NCI-H460 (cell line): ENCODE measurements at regions not wholly inside any gene's neighbourhood (a gene's known extent, or its start where the extent isn't known, plus 50 kb on each side); places are given as distances from the start of the nearest gene placed in this dataset.
"Not testable (repeated sequence)": the region's sequence is repeated elsewhere in the genome, so short reads cannot be mapped to it uniquely, and the experiment has no call there.

ENCODE experiments used
- DNase-seq: peaks from one replicate; pipeline ENCODE4 v3.0.0-alpha.2; 2016; ENCODE audit warnings: low read depth; ENCODE audit errors: extremely low read depth

DNA sequence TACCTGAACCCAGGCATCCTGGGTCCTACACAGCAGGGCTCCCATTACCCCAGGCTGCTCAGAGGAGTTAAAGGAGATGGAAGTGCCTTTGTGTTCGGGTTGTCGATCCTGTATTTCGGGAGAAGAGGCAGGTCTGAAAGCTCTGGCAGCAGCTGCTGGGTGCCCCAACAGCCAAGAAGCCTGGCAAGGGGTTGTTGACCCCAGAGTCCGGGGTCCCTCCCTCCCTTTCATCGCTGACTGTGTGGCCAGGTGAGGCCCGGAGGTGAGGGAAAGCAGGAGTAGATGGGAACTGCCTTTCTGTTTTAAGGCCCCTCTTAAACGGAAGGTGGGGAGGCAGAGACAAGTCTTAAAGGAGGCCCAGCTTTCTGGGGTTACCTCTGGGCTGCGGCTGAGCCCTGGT lies 106.0 kb upstream of the SYT13 start:
- DNase-seq: no peak

DNA sequence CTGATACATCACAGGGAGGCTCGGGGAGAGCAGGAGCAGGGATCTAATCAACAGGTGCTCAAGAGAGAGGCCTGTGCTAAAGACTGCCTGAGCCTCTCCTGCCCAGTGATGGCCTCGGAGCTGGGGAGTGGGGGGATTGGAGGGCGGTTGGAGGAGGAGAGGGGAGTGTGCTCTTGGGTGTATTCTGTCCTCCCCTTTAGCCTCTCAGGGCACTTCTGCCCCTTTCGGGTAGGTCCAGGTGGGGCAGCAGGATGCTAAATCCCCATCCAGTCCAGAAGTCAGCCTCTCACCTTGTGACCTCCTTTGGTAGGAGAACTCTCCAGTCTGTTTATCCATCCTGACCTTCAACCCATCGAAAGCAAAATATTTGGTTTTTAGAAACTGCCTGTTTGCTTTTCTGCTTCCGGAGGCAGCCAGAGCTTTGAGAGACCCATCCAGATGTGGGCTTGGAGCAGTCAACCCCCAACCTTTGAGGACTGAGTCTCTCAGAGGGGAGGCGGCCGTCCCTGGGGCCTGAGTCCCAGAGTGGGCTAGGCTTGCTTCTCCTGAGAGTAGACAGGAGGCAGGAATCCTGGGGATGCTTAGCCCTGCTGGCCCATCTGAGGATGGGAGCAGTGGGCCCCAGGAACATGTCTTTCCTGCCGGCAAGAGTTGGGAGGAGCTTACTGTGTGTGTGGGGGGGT lies 105.2 kb upstream of the SYT13 start:
- no peak for DNase-seq

DNA sequence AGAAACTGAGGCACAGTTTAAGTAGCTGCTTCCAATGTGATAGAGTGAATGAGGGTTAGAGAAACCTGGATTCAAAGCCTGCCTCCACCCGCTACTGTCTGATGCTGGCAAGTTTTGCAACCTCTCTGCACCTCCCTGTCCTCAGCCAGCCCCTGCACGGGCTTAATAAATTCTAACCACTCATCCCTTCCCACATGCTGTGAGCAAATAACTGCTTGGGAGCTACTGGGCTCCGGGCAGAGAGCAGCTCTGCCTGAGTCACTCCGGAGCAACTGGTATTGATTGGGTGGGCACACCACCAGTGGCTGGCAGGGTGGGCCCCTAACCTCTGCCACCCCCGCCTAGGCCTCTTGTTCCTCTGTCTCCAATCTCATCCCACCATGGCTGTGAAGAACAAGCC lies 104.3 kb upstream of the SYT13 start:
- no peak for DNase-seq

DNA sequence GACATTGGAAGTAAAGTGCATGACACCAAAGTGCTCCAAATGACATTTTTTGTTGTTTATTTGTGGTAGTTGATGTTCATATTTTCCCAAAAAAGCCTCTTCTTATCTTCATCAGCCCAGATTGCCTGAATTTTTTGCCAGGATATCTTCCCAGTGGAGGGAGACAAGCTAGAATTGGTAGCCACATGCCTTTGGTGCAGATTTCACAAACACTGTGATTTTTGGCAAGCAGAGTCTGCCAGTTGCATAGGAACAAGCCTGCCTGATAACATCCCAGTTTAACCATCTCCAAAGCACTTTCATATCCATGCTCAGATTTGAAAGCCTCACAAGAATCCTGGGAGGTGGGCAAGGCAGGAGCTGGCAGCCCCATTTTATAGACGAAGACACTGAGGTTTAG lies 102.3 kb upstream of the SYT13 start:
- DNase-seq: no peak

DNA sequence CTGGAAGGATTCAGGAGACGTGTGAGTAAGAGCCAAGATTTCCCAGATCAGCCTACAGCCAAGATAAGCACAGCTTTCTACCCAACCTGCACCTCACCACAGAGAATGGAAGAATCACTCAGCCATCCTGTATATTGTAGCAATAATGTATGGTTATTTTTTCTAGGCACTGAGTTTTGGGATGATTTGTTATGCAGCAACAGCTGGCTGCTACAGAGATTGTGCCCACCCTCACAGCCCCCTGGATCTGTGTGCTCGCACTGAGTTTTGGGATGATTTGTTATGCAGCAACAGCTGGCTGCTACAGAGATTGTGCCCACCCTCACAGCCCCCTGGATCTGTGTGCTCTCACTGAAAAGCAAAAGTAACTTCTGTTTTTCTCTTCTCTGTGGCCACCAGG lies 101.7 kb upstream of the SYT13 start:
- DNase-seq: not testable (repeated sequence)

DNA sequence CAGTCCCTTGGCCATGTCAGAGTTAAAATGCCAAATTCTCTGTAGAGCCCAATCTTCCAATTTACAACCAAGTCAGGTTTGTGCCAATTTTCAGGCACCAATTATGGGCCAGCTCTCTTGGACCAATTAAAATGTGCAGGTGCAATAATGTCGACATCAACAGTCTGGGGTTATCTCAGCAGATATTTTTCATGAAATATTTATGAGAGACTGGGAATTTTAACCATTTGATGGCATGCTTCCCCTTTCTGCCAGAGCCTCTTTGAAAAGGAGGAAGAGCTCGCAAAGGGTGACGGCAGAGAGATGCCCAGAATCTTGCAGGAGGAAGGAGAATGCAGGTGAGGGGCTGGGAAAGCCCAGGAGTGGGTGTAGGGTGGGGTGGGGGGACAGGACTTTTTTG lies 100.8 kb upstream of the SYT13 start:
- no peak for DNase-seq

DNA sequence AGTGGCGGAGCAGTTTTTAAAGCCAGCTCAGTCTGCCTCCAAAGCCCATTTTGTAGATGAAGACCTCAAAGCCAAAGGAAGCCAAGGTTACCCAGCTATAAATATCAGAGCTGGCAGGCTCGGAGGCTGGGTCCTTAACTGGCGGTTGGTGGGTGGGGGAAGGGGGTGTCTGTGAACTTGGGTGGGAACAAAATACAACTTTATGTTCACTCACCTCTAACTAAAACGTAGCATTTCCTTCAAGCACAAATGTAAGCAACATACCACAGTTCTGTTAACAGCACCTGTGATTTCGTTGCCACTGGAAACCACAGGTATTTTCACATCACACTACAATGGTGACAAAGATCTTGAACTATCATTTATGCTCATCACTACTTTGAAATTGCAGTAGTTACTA lies 99.7 kb upstream of the SYT13 start:
- DNase-seq: no peak

DNA sequence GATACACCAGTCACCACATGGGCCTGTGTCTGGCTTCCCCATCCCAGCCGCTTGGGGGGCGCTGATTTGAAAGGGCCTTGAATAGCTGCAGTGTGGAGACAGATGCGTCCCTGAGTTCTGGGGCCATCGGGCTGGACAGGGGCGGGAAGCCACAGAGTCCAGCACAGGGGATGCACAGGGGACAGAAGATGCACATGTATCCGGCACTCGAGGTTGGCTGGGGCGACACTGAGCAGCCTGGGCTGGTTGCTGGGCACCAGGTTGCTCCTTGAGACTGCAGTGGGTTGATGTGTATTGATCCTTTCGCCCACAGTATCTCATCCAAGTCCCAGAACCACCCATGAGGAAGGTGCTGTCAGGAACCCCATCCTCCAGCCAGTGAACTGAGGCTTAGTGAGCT lies 99.3 kb upstream of the SYT13 start:
- DNase-seq: no peak

DNA sequence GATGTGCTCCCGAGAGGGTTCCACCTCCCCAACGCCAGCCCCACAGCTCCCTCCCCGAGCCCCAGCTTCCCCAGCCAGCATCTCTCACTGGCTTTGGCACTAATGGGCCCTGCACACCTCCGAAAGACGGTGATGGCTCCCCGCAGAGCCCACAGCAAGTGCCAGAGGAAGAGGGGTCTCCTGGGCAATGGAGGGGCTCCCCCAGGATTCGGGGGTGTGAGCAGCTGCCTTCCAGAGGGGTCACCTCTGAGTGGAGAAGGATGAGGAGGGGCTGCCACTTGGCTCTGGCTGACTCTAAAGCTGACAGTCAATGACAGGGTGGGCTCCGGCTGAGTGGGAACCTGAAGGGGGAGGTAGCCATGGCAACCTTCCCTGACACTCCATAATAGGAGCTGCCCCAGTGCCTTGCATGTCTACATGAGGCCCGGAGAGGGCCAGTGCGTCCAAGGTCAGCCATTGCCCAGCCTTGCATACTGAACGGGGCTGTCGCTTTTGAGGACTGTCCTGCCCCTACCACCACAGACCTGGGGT lies 98.6 kb upstream of the SYT13 start:
- no peak for DNase-seq

DNA sequence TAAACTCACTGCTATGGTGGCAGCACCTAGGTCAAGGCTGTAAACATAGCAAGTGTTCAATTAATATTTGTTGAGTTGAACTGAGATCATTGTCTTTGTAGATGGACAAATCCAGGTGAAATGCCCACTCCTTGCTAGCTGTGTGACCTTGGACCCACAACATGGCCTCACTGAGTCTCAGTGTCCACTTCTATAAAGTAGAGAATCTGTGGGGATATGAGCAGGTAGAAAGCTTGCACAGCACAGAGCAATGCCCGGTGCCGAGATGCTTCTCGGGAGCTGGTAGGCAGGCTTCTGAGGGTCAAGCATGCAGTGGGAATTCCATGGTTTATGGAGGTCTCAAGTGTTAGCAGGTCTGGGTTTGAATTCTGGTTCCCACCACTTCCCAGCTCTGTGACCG lies 97.9 kb upstream of the SYT13 start:
- no peak for DNase-seq

DNA sequence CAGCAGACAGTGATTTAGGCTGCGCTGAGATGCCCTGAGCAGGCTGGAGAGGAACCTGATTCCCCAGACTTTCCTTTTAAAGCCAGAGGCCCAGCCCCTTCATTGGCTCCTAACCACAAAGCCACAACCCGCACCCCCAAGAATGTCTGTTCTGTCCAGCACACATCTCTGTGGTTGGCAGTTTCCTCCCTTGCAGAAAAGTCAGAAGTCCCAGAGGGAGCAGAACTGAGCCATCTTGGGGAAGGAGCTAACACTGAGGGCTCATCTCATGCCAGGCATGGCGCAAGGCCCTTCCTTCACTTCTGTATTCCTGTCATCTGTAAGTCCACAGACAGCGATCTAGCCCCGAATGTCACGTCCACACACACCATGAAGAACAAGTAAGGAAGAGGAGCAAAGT lies 97.1 kb upstream of the SYT13 start:
- no peak for DNase-seq

DNA sequence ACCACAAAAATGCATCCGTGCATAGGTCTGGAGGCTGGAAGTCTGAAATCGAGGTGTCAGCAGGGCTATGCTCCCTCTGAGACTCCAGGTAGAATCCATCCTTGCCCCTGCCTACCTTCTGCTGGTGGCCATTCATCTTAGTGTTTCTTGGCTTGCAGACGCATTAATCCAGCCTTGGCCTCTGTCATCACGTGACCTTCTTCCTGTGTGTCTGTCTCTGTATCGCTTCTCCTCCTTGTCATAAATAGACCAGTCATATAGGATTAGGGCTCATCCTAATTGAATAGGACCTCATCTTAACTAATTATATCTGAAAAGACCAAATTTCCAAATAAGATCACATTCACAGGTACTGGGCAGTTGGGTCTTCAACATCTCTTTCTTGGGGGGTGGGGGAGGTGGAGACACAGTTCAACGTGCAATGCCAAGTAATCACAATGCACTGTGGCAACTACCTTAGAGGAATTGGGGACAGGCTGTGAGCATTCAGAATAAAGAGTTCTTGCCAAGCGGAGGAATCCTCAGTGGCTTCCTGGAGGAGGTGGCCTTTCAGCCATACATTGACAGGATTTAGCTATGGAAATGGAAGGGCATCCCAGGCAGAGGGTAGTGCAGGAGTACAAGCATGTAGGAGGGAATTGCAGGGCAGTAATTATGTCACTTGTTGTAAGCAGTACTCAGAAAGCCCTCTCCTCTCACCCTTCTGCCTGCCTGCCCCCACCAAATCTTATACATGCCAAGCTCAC lies 96.2 kb upstream of the SYT13 start:
- DNase-seq: no peak

DNA sequence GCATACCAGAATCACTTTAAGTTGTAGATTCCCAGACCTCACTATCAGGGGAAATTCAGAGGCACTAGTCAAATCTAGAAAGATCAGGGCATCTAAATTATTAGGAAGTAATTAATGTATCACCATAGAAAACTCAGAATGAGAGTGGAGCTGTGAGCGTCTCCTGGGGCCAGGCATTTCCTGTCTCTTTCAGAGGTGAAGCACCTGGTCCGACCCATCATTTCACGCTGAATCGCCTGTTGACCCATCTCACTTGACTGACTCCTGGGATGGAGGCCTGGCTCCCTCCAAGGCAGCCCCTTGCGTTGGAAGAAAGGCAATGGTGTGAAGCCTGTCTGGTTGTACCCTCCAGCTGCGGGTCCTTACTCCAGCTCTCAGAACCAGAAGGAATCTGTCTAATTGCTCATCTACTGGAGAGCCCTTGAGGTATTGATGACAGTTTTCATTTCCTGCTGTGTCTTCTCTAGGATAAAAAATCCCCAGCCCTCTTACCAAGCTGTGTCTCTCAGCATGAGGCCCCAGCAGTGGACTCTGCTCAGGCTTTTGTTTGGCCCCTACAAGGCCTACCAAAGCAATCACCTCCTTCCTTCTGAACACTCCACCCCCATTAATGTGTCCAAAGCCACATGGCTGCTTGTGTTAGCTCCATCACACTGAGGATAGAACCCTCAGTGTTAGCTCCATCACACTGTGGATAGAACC lies 93.2 kb upstream of the SYT13 start:
- no peak for DNase-seq

DNA sequence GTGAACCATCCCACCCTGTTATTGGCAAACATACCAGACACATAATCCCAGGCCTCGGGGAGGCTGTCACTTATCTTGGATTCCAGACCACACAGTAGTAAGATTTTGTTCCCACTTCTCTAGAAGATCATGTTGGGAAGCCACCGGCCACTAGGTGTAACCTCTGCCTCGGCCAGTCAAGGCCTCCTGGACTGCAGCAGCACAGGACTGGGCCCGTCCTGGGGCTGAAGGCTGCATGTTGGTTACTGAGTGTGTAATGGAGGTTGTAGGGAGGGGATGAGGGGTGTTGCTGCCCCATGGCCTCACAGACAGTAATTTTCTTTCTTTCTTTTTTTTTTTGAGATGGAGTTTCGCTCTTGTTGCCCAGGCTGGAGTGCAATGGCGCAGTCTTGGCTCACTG lies 92.4 kb upstream of the SYT13 start:
- no peak for DNase-seq

DNA sequence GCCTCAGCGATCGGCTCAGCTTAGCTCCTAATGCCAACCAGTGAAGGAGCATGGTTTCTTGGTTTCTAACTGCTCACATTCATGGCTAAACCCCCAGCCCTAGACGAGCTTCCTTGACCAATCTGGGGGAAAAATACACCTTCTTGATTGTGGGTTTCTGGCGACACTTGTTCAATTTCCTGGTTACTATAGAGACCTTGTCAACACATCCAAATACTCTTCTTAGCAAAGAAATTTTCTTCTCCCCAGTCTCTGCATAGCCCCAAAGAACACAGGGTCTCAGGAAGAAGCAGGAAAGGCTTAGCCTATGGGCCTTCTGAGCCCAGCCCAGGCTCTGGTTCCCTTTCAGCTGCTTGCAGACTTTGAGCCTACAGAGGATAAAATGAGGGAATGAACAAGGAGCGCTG lies 88.5 kb upstream of the SYT13 start:
- no peak for DNase-seq

DNA sequence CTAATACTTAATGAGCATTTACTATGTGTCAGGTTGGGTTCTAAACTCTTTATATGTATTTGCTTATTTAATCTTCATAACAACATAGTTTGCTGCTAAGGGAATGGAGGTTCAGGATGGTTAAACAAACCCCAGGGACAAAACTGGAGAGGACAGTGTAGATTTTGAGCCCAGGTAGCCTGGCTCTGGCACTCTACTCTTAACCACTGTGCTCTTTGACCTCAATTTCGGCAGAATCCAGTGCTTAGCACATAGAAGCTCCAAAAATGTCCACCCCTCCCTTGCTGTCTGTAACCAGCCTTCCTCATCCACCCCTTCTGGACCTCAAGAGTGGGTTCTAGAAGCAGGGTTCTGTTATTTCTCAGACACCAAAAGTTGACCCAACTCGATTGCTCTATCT lies 88.0 kb upstream of the SYT13 start:
- DNase-seq: no peak

DNA sequence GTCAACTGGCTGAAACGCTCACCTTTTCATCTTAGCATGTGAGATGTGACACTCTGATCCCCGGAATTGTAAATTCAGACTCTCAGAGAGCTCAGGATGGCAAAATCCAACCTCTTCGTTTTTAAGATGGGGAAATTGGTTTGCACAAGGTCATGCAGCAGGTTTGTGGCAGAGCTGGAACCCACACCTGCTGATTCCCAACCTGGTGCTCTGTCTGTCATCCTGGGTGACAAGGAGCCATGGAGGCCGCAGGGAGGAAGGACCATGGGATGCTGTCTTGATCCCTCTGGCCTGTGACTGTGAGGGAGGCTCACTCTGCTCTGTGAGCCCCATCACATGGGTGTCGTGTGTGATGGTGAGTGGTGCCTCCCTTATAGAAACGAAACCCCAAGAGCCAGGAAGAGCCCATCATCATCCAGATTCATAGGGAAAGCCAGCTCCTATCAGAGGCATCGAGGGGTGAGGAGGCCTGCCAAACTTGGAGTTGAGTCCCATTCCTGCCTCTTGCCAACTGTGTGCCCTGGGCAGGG lies 87.4 kb upstream of the SYT13 start:
- DNase-seq: no peak

DNA sequence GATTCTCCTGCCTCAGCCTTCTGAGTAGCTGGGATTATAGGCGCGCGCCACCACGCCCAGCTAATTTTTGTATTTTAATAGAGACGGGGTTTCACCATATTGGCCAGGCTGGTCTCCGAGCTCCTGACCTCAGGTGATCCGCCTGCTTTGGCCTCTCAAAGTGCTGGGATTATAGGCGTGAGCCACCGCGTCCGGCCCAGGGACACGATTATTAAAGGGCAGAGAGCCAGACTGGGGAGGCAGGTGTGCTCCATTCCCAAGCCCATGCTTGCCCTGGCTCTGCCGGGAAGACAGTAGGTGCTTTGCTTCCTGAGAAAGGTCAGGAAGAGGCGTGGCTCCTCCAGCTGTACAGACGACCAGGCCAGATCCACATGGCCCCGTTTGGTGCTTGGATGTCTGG lies 86.3 kb upstream of the SYT13 start:
- not testable (repeated sequence) for DNase-seq

DNA sequence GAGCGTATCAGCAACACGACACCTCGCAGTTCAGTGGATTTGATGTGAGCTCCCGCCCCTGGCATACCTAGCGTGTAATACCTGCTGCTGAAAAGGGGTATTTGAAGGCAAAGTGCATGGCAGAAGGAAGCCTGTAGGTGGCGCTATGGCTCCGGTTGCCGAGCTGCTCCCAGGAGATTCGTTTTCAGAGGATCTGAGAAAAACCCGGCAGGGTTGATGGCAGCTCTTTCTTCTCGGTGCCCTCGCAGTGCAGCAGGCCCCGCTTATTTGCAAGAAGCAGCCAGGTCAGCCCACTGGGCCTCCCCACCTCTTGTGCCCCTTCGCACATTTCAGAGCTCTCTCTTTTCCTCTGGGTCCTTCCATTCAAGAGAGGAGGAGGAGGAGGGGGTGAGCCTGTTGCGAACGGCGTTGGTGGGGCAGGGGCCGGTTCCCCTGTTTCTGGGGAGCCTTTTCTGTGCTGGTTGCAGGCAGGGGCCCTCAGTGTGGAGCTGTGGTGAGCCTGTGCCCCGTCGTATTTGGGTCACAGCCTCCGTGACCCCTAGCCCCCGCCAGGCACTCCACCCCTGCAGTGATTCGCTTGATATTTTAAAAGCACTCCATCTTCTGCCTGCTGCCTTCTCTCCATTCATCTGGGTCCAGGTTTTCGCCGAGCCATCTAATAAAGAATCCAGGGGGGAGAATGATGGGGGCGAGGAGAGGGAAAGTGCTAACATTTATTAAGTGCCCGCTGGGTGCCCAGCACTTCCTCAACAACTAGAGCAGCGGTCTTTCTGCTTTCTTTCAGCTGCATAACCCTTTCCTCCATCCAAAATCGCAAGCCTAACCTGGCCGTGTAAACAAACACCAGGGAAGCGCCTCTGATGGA lies 85.3 kb upstream of the SYT13 start:
- peak; percentile 35 for DNase-seq

DNA sequence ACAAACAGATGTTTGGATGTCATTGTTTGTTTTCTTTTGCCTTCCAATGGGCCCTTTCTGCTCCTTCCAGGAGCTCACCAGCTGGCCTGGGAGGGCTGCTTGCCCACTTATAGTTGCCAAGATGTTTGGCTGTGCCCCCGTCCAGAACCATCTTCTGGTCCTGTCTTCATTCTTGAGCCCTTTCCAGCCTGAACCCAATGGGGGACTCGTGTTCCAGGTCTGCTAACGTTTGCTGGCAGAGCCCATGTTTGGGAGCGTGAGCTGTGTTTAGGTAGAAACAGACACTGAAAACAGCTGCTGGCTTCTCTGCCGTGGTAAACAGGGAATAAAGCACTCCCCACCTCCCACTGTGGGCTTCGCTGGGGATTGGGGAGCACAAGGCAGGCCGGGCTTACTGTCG lies 83.2 kb upstream of the SYT13 start:
- DNase-seq: no peak

DNA sequence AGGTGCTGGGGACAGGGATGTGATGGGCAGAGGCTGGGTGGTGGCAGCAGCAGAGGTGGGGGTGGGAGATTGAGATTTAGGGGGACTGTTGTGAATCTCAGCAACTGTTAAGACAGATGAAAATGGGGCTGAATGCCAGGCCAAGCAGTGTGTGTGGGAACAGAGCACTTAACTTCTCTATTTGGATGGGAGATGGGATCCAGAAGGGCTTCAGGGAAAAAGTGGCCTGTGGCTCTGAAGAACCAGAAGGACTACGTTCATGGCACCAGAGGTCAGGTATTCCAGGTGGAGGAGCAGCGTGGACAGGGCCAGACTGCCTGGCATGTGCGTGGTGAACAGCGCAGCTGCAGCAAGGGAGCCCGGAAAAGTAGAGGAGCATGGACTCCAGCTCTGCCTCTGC lies 82.6 kb upstream of the SYT13 start:
- no peak for DNase-seq
